HepG2 (cell line): ENCODE measurements at regions not wholly inside any gene's neighbourhood (a gene's known extent, or its start where the extent isn't known, plus 50 kb on each side); places are given as distances from the start of the nearest gene placed in this dataset.

Source experiments
- ATAC-seq: fragments of 200-7000 bp; cut with Tn5 transposase; 3 replicates; pipeline ENCODE4 v1.9.1; 2020; ENCODE audit warnings: mild to moderate bottlenecking, moderate library complexity
- BruUV-seq: library from RNA; stranded (reverse); fragments of 400-500 nt; replicated peaks from 2 replicates; lab custom pipeline; 2021; lab: Mats Ljungman, UMichigan
- CTCF ChIA-PET: fragments of 300-600 bp; formaldehyde crosslinking; extraction: SDS; loops from one replicate; lab custom pipeline; 2021; ENCODE audit warnings: low total read pairs, inconsistent platforms, low intra/inter-chr PET ratio; lab: Yijun Ruan, JAX
- POLR2A ChIA-PET: fragments of 350-600 bp; sonication (Branson Sonifier 250); formaldehyde crosslinking; loops from one replicate; lab custom pipeline; 2020; ENCODE audit warnings: antibody characterized with exemption, inconsistent platforms; lab: Yijun Ruan, JAX
- DNase-seq: peaks from one replicate; pipeline ENCODE4 v3.0.0-alpha.2; 2015; ENCODE audit warnings: low spot score
- FAIRE-seq: peaks from 3 replicates; lab custom pipeline; 2011; peaks lifted over from hg19 to GRCh38; lab: Jason Lieb, UNC
- H2AFZ ChIP-seq: one replicate; pipeline ENCODE4 v1.6.1; 2011; ENCODE audit warnings: low read length, inconsistent platforms
- H3K27ac ChIP-seq: fragments of 300-600 bp; 3 replicates; pipeline ENCODE4 v1.8.0; 2011; ENCODE audit warnings: mixed run types, mild to moderate bottlenecking, mixed read lengths, low read length, inconsistent platforms; ENCODE audit not compliant: insufficient read depth; ENCODE audit errors: extremely low read length
- H3K27me3 ChIP-seq, 2 experiments: fragments of 200-600 bp in 1 of 2; 2 replicates in 1 of 2; 3 replicates in 1 of 2; pipeline versions ENCODE4 v1.6.0 to v1.8.0; 2011; ENCODE audit warnings: low read length in 2 of 2, mild to moderate bottlenecking in 2 of 2, moderate library complexity in 2 of 2, inconsistent platforms in 1 of 2; ENCODE audit not compliant: insufficient read depth in 2 of 2, control insufficient read depth in 1 of 2
- H3K36me3 ChIP-seq, 2 experiments: fragments of 200-600 bp in 1 of 2; replicated peaks in 1 of 2; 2 replicates in 1 of 2; 3 replicates in 1 of 2; pipeline versions ENCODE4 v1.5.1 to v1.8.0; 2011; ENCODE audit warnings: low read length in 2 of 2, inconsistent platforms in 1 of 2; ENCODE audit not compliant: insufficient read depth in 2 of 2, control insufficient read depth in 1 of 2
- H3K4me1 ChIP-seq: 2 replicates; pipeline ENCODE4 v1.5.1; 2012; ENCODE audit warnings: low read length, inconsistent platforms; ENCODE audit not compliant: insufficient read depth
- H3K4me2 ChIP-seq: 2 replicates; pipeline ENCODE4 v1.6.0; 2011; ENCODE audit warnings: low read depth, low read length, inconsistent platforms
- H3K4me3 ChIP-seq, 3 experiments: fragments of 200-600 bp in 1 of 3; sonication (generic), shearing (Covaris generic) in 1 of 3; replicated peaks in 1 of 3; 2 replicates each; pipeline ENCODE4 v1.5.1; 2011 to 2016; ENCODE audit warnings: low read length in 3 of 3, inconsistent platforms in 2 of 3, low read depth in 2 of 3, mild to moderate bottlenecking in 2 of 3, control low read depth in 1 of 3, mixed read lengths in 1 of 3; ENCODE audit not compliant: insufficient read depth in 1 of 3
- H3K79me2 ChIP-seq: one replicate; pipeline ENCODE4 v1.6.1; 2011; ENCODE audit warnings: low read length, inconsistent platforms; ENCODE audit not compliant: insufficient read depth
- H3K9ac ChIP-seq: 2 replicates; pipeline ENCODE4 v1.6.0; 2011; ENCODE audit warnings: mild to moderate bottlenecking, low read depth, low read length, inconsistent platforms; ENCODE audit not compliant: insufficient read depth
- H3K9me3 ChIP-seq: 2 replicates; pipeline ENCODE4 v1.5.1; 2012; ENCODE audit warnings: mild to moderate bottlenecking, low read length
- H4K20me1 ChIP-seq: 2 replicates; pipeline ENCODE4 v1.6.0; 2011; ENCODE audit warnings: inconsistent platforms, mild to moderate bottlenecking, low read length, moderate library complexity; ENCODE audit not compliant: insufficient read depth
- HNRNPL ChIP-seq: fragments of 200-400 bp; formaldehyde crosslinking; IDR thresholded peaks from 2 replicates; pipeline ENCODE4 v1.6.1; 2017; ENCODE audit warnings: mild to moderate bottlenecking, low read depth, low read length
- NCOA2 ChIP-seq: sonication (generic); formaldehyde crosslinking; IDR thresholded peaks from 2 replicates; pipeline ENCODE4 v1.8.0; 2022; ENCODE audit warnings: inconsistent platforms
- POLR2AphosphoS5 ChIP-seq: IDR thresholded peaks from 2 replicates; pipeline ENCODE4 v1.6.1; 2012; ENCODE audit warnings: low read depth, low read length
- SAP130 ChIP-seq: IDR thresholded peaks from 2 replicates; pipeline ENCODE4 v1.6.1; 2016; ENCODE audit warnings: low read depth
- SATB2 ChIP-seq: sonication (generic); formaldehyde crosslinking; IDR thresholded peaks from 2 replicates; pipeline ENCODE4 v1.5.0; 2020; ENCODE audit warnings: missing genetic modification reagents
- SP5 ChIP-seq: IDR thresholded peaks from 2 replicates; pipeline ENCODE4 v1.6.1; 2016; ENCODE audit warnings: low read depth, borderline replicate concordance
- ZNF274 ChIP-seq: sonication (generic); formaldehyde crosslinking; IDR thresholded peaks from 2 replicates; pipeline ENCODE4 v1.5.1; 2020; ENCODE audit warnings: mild to moderate bottlenecking, missing genetic modification reagents
- ZNF292 ChIP-seq: sonication (generic); formaldehyde crosslinking; IDR thresholded peaks from 2 replicates; pipeline ENCODE4 v1.8.1; 2022; ENCODE audit warnings: mild to moderate bottlenecking, low read depth, missing genetic modification reagents, borderline replicate concordance
- ZNF772 ChIP-seq: sonication (generic); formaldehyde crosslinking; IDR thresholded peaks from 2 replicates; pipeline ENCODE4 v1.5.0; 2020; ENCODE audit warnings: mild to moderate bottlenecking, missing genetic modification reagents
- ZSCAN25 ChIP-seq: sonication (generic); formaldehyde crosslinking; IDR thresholded peaks from 2 replicates; pipeline ENCODE4 v1.8.0; 2022; ENCODE audit warnings: mild to moderate bottlenecking, missing genetic modification reagents
- WGBS: methylation state at CpG from one replicate; pipeline ENCODE4 v1.1.6; 2017; ENCODE audit warnings: low lambda C conversion rate; 5-methylcytosine and 5-hydroxymethylcytosine counted together
- in situ Hi-C: cut with HindIII; loops from 2 replicates; pipeline ENCODE4 v1.10.0; 2017; ENCODE audit warnings: low pct_unique_long_range_greater_than_20kb; ENCODE audit not compliant: extremely low pct_ligation_motif_present
- intact Hi-C: fragments of 100-400 bp; cut with micrococcal nuclease; formaldehyde crosslinking; loops from one replicate; pipeline ENCODE4 v1.10.0; 2022; ENCODE audit not compliant: unreplicated experiment
- TF ChIP-seq, protein P1 (sequence below): sonication (generic); formaldehyde crosslinking; IDR thresholded peaks from 2 replicates; pipeline ENCODE4 v1.5.0; 2020; ENCODE audit warnings: missing genetic modification reagents
- TF ChIP-seq, protein P2 (sequence below): sonication (generic); formaldehyde crosslinking; IDR thresholded peaks from 2 replicates; pipeline ENCODE4 v1.5.1; 2020; ENCODE audit warnings: mild to moderate bottlenecking, missing genetic modification reagents, moderate library complexity
- TF ChIP-seq, protein P3 (sequence below): sonication (generic); formaldehyde crosslinking; IDR thresholded peaks from 2 replicates; pipeline ENCODE4 v1.9.0; 2022; ENCODE audit warnings: low read depth, missing genetic modification reagents
- TF ChIP-seq, protein P4 (sequence below): sonication (generic); formaldehyde crosslinking; IDR thresholded peaks from 2 replicates; pipeline ENCODE4 v1.4.0; 2020; ENCODE audit warnings: mild to moderate bottlenecking, missing genetic modification reagents, borderline replicate concordance

DNA sequence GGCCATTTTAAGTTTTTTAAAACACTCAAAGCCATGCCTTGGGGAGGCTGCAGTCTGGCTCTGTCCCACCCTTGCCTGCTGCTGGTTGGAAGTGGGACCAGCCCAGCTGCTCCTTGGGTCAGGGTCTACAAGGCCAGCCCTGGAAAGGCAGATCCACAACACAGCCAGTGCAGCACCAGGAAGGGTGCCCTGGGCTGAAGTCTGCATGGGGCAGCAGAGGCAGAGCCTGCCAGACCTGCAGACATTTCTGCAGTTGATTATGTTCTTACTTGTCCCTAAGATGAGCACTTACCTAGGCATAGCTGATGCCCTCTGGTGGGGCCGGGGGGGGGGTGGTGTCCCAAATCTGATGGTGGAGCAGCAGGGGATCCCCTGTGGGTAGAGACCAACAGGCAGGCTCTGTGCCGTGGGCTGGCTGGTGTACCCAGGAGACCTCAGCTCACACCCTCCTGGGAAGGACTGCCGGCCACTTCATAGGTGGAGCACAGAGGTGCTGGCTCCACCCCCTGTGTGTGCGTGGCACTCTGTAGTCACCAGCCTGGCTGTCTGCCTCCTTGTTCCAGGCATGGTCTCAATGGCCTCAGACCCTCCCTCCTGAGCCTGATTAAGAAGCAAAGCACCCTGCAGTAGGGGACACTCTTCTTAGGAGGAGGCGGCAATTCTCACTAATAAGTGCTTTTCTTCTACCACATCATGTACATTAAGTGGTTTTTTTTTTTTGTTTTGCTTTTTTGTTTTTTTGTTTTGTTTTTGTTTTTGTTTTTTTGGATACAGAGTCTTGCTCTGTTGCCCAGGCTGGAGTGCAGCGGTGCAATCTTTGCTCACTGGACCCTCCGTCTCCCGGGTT lies 97.4 kb upstream of the KLF13 start:
- no peaks in the 10 kb centered on the region for H3K36me3 ChIP-seq
- WGBS = 87% methylated on average over 4 of the region's 8 CpGs
- POLR2A ChIA-PET = interaction anchor here (1.3 kb wide), 1 partner anchor 14 kb away, joined by 6 read pairs; no protein-coding TSS in a partner anchor
- no TSS peak for BruUV-seq
- no peaks in the 10 kb centered on the region for H4K20me1 ChIP-seq
- H3K9me3 ChIP-seq = no peaks in the 10 kb centered on the region
- FAIRE-seq = no peak
- H3K9ac ChIP-seq = peak overlapping the region; percentile 74
- H3K27me3 ChIP-seq = no peaks in the 10 kb centered on the region
- ATAC-seq = peak; percentile 99
- DNase-seq = peak; percentile 58
- H3K4me2 ChIP-seq = peak overlapping the region; percentile 82
- peak overlapping the region; percentile 60 for H3K27ac ChIP-seq
- CTCF ChIA-PET = no interaction called here
- no peaks in the 10 kb centered on the region for H3K79me2 ChIP-seq
- in situ Hi-C loops = no loop called here
- intact Hi-C loops = no loop called here
- H2AFZ ChIP-seq = peak overlapping the region; percentile 27
- peaks cover 24% of the 10 kb centered on the region for H3K4me1 ChIP-seq
- peak overlapping the region; percentile 40 to 71 (median 46); a peak in 5 of 6 replicates for H3K4me3 ChIP-seq
- TF ChIP-seq, protein P1, sequence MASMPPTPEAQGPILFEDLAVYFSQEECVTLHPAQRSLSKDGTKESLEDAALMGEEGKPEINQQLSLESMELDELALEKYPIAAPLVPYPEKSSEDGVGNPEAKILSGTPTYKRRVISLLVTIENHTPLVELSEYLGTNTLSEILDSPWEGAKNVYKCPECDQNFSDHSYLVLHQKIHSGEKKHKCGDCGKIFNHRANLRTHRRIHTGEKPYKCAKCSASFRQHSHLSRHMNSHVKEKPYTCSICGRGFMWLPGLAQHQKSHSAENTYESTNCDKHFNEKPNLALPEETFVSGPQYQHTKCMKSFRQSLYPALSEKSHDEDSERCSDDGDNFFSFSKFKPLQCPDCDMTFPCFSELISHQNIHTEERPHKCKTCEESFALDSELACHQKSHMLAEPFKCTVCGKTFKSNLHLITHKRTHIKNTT (CRISPR knock-in tag) = no peak
- TF ChIP-seq ZNF274 = 0 out of 2 replicates have a peak, but pooled peaks have one; percentile 15
- TF ChIP-seq ZSCAN25 = peak; percentile 15; the same call in 1 of the 2 replicates
- TF ChIP-seq SP5 (CRISPR knock-in tag) = peak; percentile 21; the same call in 1 of the 2 replicates
- TF ChIP-seq, protein P2, sequence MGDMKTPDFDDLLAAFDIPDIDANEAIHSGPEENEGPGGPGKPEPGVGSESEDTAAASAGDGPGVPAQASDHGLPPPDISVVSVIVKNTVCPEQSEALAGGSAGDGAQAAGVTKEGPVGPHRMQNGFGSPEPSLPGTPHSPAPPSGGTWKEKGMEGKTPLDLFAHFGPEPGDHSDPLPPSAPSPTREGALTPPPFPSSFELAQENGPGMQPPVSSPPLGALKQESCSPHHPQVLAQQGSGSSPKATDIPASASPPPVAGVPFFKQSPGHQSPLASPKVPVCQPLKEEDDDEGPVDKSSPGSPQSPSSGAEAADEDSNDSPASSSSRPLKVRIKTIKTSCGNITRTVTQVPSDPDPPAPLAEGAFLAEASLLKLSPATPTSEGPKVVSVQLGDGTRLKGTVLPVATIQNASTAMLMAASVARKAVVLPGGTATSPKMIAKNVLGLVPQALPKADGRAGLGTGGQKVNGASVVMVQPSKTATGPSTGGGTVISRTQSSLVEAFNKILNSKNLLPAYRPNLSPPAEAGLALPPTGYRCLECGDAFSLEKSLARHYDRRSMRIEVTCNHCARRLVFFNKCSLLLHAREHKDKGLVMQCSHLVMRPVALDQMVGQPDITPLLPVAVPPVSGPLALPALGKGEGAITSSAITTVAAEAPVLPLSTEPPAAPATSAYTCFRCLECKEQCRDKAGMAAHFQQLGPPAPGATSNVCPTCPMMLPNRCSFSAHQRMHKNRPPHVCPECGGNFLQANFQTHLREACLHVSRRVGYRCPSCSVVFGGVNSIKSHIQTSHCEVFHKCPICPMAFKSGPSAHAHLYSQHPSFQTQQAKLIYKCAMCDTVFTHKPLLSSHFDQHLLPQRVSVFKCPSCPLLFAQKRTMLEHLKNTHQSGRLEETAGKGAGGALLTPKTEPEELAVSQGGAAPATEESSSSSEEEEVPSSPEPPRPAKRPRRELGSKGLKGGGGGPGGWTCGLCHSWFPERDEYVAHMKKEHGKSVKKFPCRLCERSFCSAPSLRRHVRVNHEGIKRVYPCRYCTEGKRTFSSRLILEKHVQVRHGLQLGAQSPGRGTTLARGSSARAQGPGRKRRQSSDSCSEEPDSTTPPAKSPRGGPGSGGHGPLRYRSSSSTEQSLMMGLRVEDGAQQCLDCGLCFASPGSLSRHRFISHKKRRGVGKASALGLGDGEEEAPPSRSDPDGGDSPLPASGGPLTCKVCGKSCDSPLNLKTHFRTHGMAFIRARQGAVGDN (CRISPR knock-in tag) = peak; percentile 65
- TF ChIP-seq ZNF292 (CRISPR knock-in tag) = peak; percentile 68; the same call in 1 of the 2 replicates
- no peak for TF ChIP-seq SATB2 (CRISPR knock-in tag)
- TF ChIP-seq ZNF772 (CRISPR knock-in tag) = 0 out of 2 replicates have a peak, but pooled peaks have one; percentile 27
- TF ChIP-seq POLR2AphosphoS5 = peak; percentile 31; the same call in 1 of the 2 replicates
- peak; percentile 46; the same call in 1 of the 2 replicates for TF ChIP-seq SAP130 (CRISPR knock-in tag)
- TF ChIP-seq, protein P3, sequence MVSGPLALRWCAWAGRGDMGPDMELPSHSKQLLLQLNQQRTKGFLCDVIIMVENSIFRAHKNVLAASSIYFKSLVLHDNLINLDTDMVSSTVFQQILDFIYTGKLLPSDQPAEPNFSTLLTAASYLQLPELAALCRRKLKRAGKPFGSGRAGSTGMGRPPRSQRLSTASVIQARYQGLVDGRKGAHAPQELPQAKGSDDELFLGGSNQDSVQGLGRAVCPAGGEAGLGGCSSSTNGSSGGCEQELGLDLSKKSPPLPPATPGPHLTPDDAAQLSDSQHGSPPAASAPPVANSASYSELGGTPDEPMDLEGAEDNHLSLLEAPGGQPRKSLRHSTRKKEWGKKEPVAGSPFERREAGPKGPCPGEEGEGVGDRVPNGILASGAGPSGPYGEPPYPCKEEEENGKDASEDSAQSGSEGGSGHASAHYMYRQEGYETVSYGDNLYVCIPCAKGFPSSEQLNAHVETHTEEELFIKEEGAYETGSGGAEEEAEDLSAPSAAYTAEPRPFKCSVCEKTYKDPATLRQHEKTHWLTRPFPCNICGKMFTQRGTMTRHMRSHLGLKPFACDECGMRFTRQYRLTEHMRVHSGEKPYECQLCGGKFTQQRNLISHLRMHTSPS = 0 out of 2 replicates have a peak, but pooled peaks have one; percentile 22
- TF ChIP-seq HNRNPL = 0 out of 2 replicates have a peak, but pooled peaks have one; percentile 22
- TF ChIP-seq NCOA2 (CRISPR knock-in tag) = no peak
- TF ChIP-seq, protein P4, sequence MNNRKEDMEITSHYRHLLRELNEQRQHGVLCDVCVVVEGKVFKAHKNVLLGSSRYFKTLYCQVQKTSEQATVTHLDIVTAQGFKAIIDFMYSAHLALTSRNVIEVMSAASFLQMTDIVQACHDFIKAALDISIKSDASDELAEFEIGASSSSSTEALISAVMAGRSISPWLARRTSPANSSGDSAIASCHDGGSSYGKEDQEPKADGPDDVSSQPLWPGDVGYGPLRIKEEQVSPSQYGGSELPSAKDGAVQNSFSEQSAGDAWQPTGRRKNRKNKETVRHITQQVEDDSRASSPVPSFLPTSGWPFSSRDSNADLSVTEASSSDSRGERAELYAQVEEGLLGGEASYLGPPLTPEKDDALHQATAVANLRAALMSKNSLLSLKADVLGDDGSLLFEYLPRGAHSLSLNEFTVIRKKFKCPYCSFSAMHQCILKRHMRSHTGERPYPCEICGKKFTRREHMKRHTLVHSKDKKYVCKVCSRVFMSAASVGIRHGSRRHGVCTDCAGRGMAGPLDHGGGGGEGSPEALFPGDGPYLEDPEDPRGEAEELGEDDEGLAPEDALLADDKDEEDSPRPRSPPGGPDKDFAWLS (CRISPR knock-in tag) = no peak
